DND-41 (cell line): ENCODE measurements at regions not wholly inside any gene's neighbourhood (a gene's known extent, or its start where the extent isn't known, plus 50 kb on each side); places are given as distances from the start of the nearest gene placed in this dataset.

Experiments used
- EZH2 ChIP-seq: IDR thresholded peaks from 3 replicates; pipeline ENCODE4 v1.6.1; 2012; ENCODE audit warnings: borderline replicate concordance, low read depth, mild to moderate bottlenecking, moderate library complexity, low read length, inconsistent platforms; ENCODE audit not compliant: severe bottlenecking
- TF ChIP-seq, protein P1 (sequence below): IDR thresholded peaks from 2 replicates; pipeline ENCODE4 v1.5.1; 2012; ENCODE audit warnings: borderline replicate concordance, low read length, moderate library complexity, mild to moderate bottlenecking; ENCODE audit not compliant: poor library complexity, severe bottlenecking; ENCODE audit errors: extremely low read depth

DNA sequence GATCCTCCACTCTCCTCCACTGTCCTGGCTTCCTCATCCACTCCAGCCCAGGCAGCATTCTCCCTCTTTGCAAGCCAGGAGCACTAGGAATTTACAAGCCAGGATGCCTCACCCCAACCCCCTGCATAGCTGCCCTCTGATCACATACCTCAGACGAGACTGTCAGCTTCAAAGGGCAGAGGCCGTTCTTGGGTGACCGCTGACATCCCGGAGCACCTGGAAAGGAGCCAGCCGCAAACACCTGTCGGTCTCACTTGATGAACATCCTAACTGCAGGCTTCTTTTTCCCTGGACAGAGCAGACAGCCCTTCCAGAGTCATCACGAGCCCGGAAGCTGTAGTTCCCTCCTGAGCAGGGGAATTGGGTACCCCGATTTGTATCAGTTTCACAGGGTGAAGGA is 451.3 kb upstream of the B3GAT1 start:
- TF ChIP-seq, protein P1, sequence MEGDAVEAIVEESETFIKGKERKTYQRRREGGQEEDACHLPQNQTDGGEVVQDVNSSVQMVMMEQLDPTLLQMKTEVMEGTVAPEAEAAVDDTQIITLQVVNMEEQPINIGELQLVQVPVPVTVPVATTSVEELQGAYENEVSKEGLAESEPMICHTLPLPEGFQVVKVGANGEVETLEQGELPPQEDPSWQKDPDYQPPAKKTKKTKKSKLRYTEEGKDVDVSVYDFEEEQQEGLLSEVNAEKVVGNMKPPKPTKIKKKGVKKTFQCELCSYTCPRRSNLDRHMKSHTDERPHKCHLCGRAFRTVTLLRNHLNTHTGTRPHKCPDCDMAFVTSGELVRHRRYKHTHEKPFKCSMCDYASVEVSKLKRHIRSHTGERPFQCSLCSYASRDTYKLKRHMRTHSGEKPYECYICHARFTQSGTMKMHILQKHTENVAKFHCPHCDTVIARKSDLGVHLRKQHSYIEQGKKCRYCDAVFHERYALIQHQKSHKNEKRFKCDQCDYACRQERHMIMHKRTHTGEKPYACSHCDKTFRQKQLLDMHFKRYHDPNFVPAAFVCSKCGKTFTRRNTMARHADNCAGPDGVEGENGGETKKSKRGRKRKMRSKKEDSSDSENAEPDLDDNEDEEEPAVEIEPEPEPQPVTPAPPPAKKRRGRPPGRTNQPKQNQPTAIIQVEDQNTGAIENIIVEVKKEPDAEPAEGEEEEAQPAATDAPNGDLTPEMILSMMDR, result no peak
- no peak for TF ChIP-seq EZH2
